ENCODE measurements at regions not wholly inside any gene's neighbourhood (a gene's known extent, or its start where the extent isn't known, plus 50 kb on each side); places are given as distances from the start of the nearest gene placed in this dataset.

GRCh38 chr3:10721101-10721500 is 94.9 kb upstream of the SLC6A11 start:
- H3K27ac Mint-ChIP-seq (ENCODE audit: unreplicated experiment), result no peak overlapping the region
- no peaks in the 10 kb centered on the region for H3K36me3 Mint-ChIP-seq (ENCODE audit: unreplicated experiment)
- peak; percentile 53 for DNase-seq (ENCODE audit: extremely low spot score, unreplicated experiment)
- no peak overlapping the region for H3K4me3 Mint-ChIP-seq (ENCODE audit: unreplicated experiment)
- no peaks in the 10 kb centered on the region for H3K4me1 Mint-ChIP-seq (ENCODE audit: unreplicated experiment)
- H3K27me3 Mint-ChIP-seq (ENCODE audit: unreplicated experiment), result peaks cover 2% of the 10 kb centered on the region
- H3K9me3 Mint-ChIP-seq (ENCODE audit: unreplicated experiment), result no peaks in the 10 kb centered on the region
- TF ChIP-seq CTCF (IDR thresholded peaks at IDR 0.05), result no peak

GRCh38 chr3:10722911-10723310 is 93.1 kb upstream of the SLC6A11 start:
- Mint-ChIP-seq H3K4me1 (ENCODE audit: unreplicated experiment) (no peaks in the 10 kb centered on the region), H3K36me3 (ENCODE audit: unreplicated experiment) (no peaks in the 10 kb centered on the region), H3K4me3 (ENCODE audit: unreplicated experiment) (no peak overlapping the region), H3K9me3 (ENCODE audit: unreplicated experiment) (no peaks in the 10 kb centered on the region), H3K27ac (ENCODE audit: unreplicated experiment) (no peak overlapping the region), H3K27me3 (ENCODE audit: unreplicated experiment) (peaks cover 2% of the 10 kb centered on the region)
- no peak for TF ChIP-seq CTCF (IDR thresholded peaks at IDR 0.05)
- peak; percentile 46 for DNase-seq (ENCODE audit: extremely low spot score, unreplicated experiment)

- DNase-seq (ENCODE audit: extremely low spot score, unreplicated experiment), result peak; percentile 59
- peaks cover 6% of the 10 kb centered on the region for H3K27me3 Mint-ChIP-seq (ENCODE audit: unreplicated experiment)
- H3K27ac Mint-ChIP-seq (ENCODE audit: unreplicated experiment), result no peak overlapping the region
Observed at GRCh38 chr3:10723991-10724390, 92.0 kb upstream of the SLC6A11 start.

GRCh38 chr3:10725067-10725466 is 91.0 kb upstream of the SLC6A11 start:
- H3K9me3 Mint-ChIP-seq (ENCODE audit: unreplicated experiment), result no peaks in the 10 kb centered on the region
- H3K36me3 Mint-ChIP-seq (ENCODE audit: unreplicated experiment), result no peaks in the 10 kb centered on the region
- no peak overlapping the region for H3K27ac Mint-ChIP-seq (ENCODE audit: unreplicated experiment)
- DNase-seq (ENCODE audit: extremely low spot score, unreplicated experiment), result peak; percentile 53
- peaks cover 4% of the 10 kb centered on the region for H3K27me3 Mint-ChIP-seq (ENCODE audit: unreplicated experiment)
- no peak for TF ChIP-seq CTCF (IDR thresholded peaks at IDR 0.05)
- no peak overlapping the region for H3K4me3 Mint-ChIP-seq (ENCODE audit: unreplicated experiment)
- H3K4me1 Mint-ChIP-seq (ENCODE audit: unreplicated experiment), result no peaks in the 10 kb centered on the region

More at GRCh38 chr3:10723991-10724390, 92.0 kb upstream of the SLC6A11 start:
- Mint-ChIP-seq H3K4me1 (ENCODE audit: unreplicated experiment) (no peaks in the 10 kb centered on the region), H3K4me3 (ENCODE audit: unreplicated experiment) (no peak overlapping the region), H3K36me3 (ENCODE audit: unreplicated experiment) (no peaks in the 10 kb centered on the region), H3K9me3 (ENCODE audit: unreplicated experiment) (no peaks in the 10 kb centered on the region)
- no peak for TF ChIP-seq CTCF (IDR thresholded peaks at IDR 0.05)

- peak; percentile 56 for DNase-seq (ENCODE audit: extremely low spot score, unreplicated experiment)
- no peak overlapping the region for H3K27ac Mint-ChIP-seq (ENCODE audit: unreplicated experiment)
- no peak overlapping the region for H3K4me3 Mint-ChIP-seq (ENCODE audit: unreplicated experiment)
- H3K36me3 Mint-ChIP-seq (ENCODE audit: unreplicated experiment), result no peaks in the 10 kb centered on the region
- H3K27me3 Mint-ChIP-seq (ENCODE audit: unreplicated experiment), result peaks cover 4% of the 10 kb centered on the region
- no peak for TF ChIP-seq CTCF (IDR thresholded peaks at IDR 0.05)
- no peaks in the 10 kb centered on the region for H3K4me1 Mint-ChIP-seq (ENCODE audit: unreplicated experiment)
- no peaks in the 10 kb centered on the region for H3K9me3 Mint-ChIP-seq (ENCODE audit: unreplicated experiment)
Observed at GRCh38 chr3:10725846-10726245, 90.2 kb upstream of the SLC6A11 start.

Measured in osteocyte (in vitro differentiated cells).